ENCODE measurements at regions not wholly inside any gene's neighbourhood (a gene's known extent, or its start where the extent isn't known, plus 50 kb on each side); places are given as distances from the start of the nearest gene placed in this dataset.

- Histone ChIP-seq H3K4me1 (ENCODE audit: insufficient read depth, low read length) (no peaks in the 10 kb centered on the region), H3K79me2 (ENCODE audit: insufficient read depth, low read length) (no peaks in the 10 kb centered on the region), H3K36me3 (replicated peaks in 1 of 2; ENCODE audit: control insufficient read depth in 1 of 2, insufficient read depth in 2 of 2, low read length in 2 of 2) (no peaks in the 10 kb centered on the region), H2AFZ (ENCODE audit: low read length) (no peak overlapping the region), H4K20me1 (ENCODE audit: insufficient read depth, low read length) (no peaks in the 10 kb centered on the region), H3K27ac (ENCODE audit: extremely low read length, insufficient read depth, low read length) (no peak overlapping the region), H3K4me3 (replicated peaks in 1 of 3; ENCODE audit: insufficient read depth in 1 of 3, low read depth in 2 of 3, low read length in 3 of 3) (no peak overlapping the region), H3K9me3 (ENCODE audit: low read length) (no peaks in the 10 kb centered on the region), H3K9ac (ENCODE audit: insufficient read depth, low read depth, low read length) (no peak overlapping the region), H3K27me3 (ENCODE audit: control insufficient read depth in 1 of 2, insufficient read depth in 2 of 2, low read length in 2 of 2) (no peaks in the 10 kb centered on the region), H3K4me2 (ENCODE audit: low read depth, low read length) (no peak overlapping the region)
- POLR2A ChIA-PET: no interaction called here
- in situ Hi-C loops (cut with HindIII; ENCODE audit: extremely low pct_ligation_motif_present, low pct_unique_long_range_greater_than_20kb) (no loop called here), intact Hi-C loops (cut with micrococcal nuclease; ENCODE audit: unreplicated experiment) (loop anchor here (1.0 kb wide), 1 partner anchor 249 kb away; no protein-coding TSS in a partner anchor)
- CTCF ChIA-PET (ENCODE audit: low intra/inter-chr PET ratio, low total read pairs): interaction anchor here (1.3 kb wide), 1 partner anchor 249 kb away, joined by 5 read pairs; no protein-coding TSS in a partner anchor
- peak; percentile 34 for FAIRE-seq
- BruUV-seq (replicated peaks): no TSS peak
- 0% methylated on average over 6 of the region's 6 CpGs for WGBS (ENCODE audit: low lambda C conversion rate)
- ATAC-seq: peak; percentile 96
- peak; percentile 20 for DNase-seq (ENCODE audit: low spot score)
- TF ChIP-seq SMC3 (IDR thresholded peaks at IDR 0.05; ENCODE audit: low read length) (peak; percentile 60; the same call in 1 of the 2 replicates), GRHL1 (CRISPR knock-in tag; conservative IDR thresholded peaks at IDR 0.05) (no peak), REXO4 (CRISPR knock-in tag; IDR thresholded peaks at IDR 0.05; ENCODE audit: borderline replicate concordance) (no peak), FOSL1 (CRISPR knock-in tag; IDR thresholded peaks at IDR 0.05; ENCODE audit: borderline replicate concordance) (no peak), RAD21 (CRISPR knock-in tag; IDR thresholded peaks at IDR 0.05) (0 out of 2 replicates have a peak, but pooled peaks have one; percentile 13), RBAK (CRISPR knock-in tag; IDR thresholded peaks at IDR 0.05) (no peak), IRF9 (CRISPR knock-in tag; IDR thresholded peaks at IDR 0.05; ENCODE audit: borderline replicate concordance) (no peak), CHD2 (IDR thresholded peaks at IDR 0.05; ENCODE audit: low read depth, low read length) (no peak), ZNF280D (CRISPR knock-in tag; IDR thresholded peaks at IDR 0.05) (no peak), CTCF (CRISPR knock-in tag; IDR thresholded peaks at IDR 0.05) (peak; percentile 83), STAG1 (CRISPR knock-in tag; IDR thresholded peaks at IDR 0.05) (peak; percentile 76), TEF (CRISPR knock-in tag; IDR thresholded peaks at IDR 0.05) (no peak), ZNF10 (CRISPR knock-in tag; IDR thresholded peaks at IDR 0.05; ENCODE audit: borderline replicate concordance, low read depth) (no peak), ZNF792 (CRISPR knock-in tag; IDR thresholded peaks at IDR 0.05) (no peak), ZNF20 (CRISPR knock-in tag; IDR thresholded peaks at IDR 0.05) (no peak), MYNN (CRISPR knock-in tag; IDR thresholded peaks at IDR 0.05; ENCODE audit: low read depth) (no peak), ELF4 (CRISPR knock-in tag; IDR thresholded peaks at IDR 0.05; ENCODE audit: borderline replicate concordance) (no peak), BHLHE40 (IDR thresholded peaks at IDR 0.05; ENCODE audit: low read length) (0 out of 2 replicates have a peak, but pooled peaks have one; percentile 5)
These were observed 107.1 kb downstream of the OXSM start for GRCh38 chr3:25897019-25897418.

All from HepG2 (cell line).